Posterior cingulate gyrus (tissue), 11 donors: ENCODE measurements at regions not wholly inside any gene's neighbourhood (a gene's known extent, or its start where the extent isn't known, plus 50 kb on each side); places are given as distances from the start of the nearest gene placed in this dataset.

Experiments
- DNase-seq, 10 donors: peaks; one replicate each; pipeline versions ENCODE4 v3.0.0 to v3.0.0-alpha.2; 2020 to 2021; ENCODE audit warnings: mixed read lengths in 3 of 10
- intact Hi-C: fragments of 100-400 bp; cut with DNase I; formaldehyde crosslinking; loops from one replicate; pipeline ENCODE4 v1.15.1; 2023

DNA sequence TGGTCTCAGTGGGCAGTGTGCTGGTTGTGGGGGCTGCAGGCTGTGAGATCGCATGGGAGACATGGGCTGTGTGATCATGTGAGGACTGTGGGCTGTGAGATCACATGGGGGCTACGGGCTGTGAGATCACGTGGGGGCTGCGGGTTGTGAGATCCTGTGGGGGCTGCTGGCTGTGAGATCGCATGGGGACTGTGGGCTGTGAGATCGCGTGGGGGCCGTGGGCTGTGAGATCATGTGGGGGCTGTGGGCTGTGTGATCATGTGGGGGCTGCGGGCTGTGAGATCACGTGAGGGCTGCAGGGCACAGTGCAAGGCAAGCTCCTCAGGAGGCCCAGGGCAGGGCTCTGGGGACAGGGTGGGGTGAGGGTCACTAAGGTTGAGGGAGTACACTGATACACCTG is 140.5 kb upstream of the CST7 start:
- peak in 2 of 10 donors; percentile 55 to 64 for DNase-seq
- intact Hi-C loops = no loop called here

DNA sequence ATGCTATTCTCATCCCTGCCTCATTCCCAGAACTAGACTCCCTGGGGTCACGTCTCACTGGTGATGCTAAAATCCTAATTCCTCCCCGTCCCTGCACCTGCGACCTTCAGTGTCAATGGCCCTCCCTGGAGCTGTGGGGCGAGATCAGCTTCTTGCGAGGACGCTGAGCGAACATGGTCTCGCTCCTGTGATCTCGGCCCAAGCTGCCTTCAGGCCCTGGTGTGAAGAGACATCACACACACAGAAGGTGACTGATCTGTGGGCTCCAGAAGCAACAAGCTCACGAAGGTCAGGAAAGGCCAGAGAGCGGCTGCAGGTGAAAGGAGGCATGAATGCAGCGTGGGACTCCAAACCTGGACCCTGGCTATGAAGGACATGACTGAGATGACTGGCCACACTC is 139.5 kb upstream of the CST7 start:
- intact Hi-C loops = no loop called here
- peak in 2 of 10 donors; percentile 47 to 53 for DNase-seq

DNA sequence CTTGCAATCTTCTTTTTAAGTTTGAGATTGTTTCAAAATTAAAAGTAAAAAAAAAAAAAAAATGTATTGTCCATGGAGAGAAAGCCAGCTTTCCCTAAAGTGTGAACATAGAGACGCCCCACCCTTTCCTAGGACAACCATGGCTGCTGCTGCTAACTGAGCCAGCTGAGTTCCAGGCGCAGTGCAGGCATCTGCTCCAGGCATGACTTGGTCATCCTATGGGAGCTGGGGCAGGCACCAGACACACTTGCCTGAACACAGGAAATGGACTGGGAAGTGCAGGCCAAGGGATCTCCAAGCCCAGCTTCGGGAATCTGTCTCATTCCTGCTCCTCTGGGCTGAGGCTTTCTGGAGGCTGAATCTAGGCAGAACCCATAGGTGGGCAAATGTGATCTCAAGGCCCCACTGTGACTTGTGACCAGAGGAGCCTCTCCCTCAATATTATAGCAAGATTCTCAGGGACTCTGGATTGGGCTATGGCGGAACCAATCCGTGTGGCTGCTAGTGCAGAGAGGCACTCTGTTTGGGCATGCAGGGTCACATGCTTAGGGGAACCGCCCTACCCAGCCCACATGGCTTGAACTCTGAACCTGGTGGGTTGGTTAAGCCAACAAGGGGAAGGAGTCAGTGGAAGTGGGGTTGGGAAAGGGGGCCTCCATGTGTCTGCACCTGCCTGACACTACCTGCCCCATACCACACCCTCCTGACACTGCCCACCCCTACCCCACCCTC is 138.2 kb upstream of the CST7 start:
- peak in 2 of 10 donors; percentile 47 to 69 for DNase-seq
- intact Hi-C loops = no loop called here

DNA sequence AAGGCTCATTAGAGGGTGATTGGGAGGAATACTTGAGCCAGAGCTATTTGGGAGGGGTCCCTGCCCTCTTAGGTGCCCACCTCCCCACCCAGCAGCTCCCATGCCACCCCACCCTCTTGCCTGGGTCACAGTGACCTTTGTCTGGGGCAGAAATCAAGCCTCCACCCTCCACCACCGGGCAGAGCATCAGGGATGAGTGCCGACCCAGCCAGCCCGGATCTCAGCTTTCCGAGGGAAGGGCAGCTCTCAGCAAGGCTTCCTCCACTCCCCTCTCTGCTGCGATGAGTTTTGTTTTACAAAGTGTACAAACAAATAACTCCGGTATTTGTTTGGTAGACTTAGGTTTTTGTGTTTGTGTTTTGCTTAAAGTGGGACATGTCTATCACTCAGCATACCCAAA is 136.7 kb upstream of the CST7 start:
- DNase-seq = peak in 2 of 10 donors; percentile 42 to 50
- intact Hi-C loops = no loop called here

DNA sequence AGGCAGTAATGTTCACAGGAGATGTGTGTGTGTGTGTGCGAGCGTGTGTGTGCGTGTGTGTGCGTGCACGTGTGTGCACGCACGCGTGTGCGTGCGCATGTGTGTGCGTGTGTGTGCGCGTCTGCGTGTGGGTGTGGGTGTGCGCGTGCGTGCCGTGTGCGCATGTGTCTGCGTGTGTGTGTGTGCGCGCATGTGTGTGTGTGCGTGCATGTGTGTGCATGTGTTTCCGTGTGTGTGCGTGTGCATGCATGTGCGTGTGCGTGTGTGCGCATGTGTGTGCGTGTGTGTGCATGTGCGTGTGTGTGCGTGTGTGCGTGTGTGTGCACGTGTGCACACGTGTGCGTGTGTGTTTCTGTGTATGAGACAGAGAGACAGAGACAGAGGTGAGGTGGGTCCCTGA is 136.0 kb upstream of the CST7 start:
- DNase-seq = peak in 2 of 10 donors; percentile 18 to 23
- intact Hi-C loops = no loop called here

DNA sequence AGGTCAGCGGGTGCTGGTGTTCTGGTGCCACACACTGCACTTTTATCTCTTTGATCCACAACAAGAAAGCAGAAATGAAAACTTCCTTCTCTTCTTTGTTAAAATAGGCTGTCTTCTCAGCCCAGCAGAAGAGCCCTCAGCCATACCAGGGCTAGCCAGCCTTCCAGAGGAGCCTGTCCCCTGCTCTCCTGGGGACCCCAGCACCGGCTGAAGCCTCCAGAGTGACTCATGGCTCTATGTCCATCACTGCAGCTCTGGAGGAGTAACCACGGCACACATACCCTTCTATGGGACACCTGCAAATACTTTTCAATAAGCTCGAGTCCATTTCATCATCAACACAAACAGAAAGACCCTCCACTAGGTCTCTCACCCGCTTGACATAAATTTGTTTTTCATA is 135.6 kb upstream of the CST7 start:
- peak in 2 of 10 donors; percentile 7 to 29 for DNase-seq
- intact Hi-C loops = no loop called here

DNA sequence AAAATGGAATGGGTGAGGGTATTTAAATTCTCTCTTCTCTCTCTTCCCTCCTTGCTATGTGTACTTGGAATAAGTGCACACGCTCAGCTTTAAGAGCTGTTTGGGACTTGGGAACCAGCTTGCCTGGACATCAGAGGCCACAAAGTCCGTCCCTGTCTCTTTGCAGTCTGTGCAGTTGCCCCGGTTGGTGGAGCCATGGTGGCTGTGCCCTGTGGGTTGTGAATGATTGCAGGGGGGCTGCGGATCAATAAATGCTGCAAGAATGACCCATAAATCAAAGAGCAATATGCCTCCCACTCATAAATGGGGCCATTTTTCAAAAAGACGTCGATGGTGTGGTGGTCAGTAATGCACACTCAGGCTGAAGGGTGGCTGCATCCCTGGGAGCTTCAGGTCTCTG is 135.1 kb upstream of the CST7 start:
- intact Hi-C loops = no loop called here
- DNase-seq = peak in 2 of 10 donors; percentile 13 to 31

DNA sequence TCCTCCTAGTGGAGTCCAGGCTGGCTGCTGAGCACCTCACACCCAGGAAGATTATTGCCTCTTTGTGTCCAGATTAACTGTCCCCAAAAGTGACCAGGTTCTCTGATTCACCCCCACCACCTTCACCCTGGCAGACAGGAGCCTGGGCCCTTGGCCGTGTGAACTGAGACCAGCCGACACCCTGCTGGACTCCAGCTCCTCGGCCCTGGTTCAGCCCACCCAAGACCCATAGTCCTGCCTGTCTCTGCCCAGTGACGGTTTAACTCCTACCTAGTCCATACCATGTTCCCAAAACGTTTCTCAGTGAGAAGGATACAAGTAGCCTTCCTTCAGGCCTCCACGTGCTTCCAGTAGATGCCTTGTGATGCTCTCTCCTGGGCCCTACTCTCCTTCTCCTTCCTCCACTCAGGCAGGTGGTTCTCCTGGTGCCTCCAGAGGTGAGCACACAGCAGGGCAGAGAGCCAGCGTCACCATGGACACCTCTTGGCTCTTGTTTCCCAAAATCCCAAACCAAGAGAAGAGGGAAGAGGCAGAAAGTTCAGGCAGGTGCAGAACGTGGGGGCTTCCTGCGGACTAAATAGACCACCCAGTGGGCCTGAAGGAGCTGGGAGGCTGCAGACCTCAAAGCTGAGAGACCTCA is 134.4 kb upstream of the CST7 start:
- intact Hi-C loops = no loop called here
- DNase-seq = peak in 2 of 10 donors; percentile 37 to 54

DNA sequence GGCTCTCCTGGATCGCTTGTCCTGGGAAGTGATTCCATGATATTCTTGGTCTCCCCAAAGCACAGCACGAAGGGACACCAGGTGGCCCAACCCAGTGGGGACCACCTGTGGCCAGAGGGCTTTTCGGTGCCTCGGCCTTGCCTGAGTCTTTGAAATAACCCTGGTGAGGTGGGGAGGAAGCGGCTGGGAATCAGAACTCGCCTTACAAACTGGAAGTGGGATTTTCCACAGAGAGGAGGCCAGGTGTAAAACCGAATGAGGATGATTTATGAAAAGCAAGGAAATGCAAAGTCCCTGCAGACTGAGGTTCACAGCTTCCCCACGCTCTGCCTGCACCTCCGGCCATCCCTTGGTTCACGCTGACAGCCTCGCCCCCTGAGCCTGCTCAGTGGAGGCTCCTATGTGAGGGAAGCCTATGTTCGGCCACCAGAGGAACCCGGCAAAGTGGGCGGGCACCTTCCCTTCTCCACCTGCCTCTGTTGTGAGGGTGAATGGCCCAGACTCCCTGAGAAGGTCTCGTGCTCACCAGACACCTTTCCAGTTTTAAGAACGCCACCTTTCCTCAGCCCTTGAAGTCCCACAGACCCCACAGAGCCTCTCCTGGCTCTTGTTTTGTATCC is 133.8 kb upstream of the CST7 start:
- intact Hi-C loops = no loop called here
- peak in 2 of 10 donors; percentile 49 to 62 for DNase-seq

DNA sequence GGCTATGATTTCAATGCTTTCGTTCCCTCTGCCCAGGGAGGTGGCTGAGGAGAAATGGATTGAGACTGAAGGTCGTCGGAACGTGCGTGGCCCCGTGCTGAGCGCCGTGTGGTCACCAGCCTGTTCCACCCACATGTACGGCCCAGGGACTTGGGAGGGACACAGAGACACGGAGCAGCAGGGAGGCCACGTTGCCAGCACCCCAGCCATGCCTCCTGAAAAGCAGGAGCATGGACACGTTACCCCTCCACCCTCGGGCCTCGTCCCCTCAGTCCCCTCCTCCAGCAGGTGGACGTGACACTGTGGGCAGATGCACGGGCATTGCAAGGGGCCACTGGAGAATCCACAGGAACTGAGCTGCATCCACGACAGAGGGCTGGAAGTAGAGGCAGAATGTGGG is 133.1 kb upstream of the CST7 start:
- intact Hi-C loops = no loop called here

DNA sequence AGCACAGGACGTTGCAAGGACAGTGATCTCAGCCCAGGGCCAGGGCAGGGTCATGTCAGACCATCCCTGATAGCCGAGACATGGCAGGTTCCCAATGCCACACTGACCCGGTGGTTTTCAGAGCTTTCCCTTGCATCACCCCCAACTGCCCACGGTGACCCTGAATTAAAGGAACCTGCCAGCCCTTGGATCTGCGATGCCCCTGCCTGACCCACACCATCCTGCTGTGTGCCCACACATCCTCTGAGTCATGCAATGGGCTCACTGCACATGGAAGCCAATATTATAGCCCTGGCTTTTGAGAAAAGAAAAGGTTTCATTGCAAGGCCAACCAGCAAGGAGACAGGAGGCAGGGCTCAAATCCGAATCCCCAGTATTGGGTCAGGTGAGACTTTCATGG is 132.6 kb upstream of the CST7 start:
- DNase-seq = peak in 2 of 10 donors; percentile 23 to 37
- intact Hi-C loops = no loop called here

More for the DNA sequence above, 133.1 kb upstream of the CST7 start:
- peak in 2 of 10 donors; percentile 49 to 50 for DNase-seq

DNA sequence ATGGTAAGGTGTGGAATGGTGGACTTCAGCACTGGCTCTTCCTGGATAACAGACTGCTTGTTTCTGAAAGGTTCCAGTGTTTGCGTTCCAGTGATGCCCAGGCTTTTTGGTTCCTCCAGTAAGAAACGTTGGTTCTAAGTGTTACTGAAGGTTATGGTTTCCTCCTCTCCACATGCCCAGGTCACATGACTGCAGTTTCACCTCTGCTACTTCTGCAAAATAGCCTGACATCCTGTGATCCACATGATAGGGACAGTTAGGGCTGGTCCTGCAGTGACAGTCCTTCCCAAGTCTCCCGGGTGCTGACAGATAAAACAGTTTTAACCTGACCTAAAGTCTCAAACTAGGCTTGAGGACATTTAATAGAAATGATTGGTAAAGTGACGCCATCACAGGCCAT is 132.2 kb upstream of the CST7 start:
- peak in 1 of 10 donors; percentile 8 for DNase-seq
- intact Hi-C loops = no loop called here

DNA sequence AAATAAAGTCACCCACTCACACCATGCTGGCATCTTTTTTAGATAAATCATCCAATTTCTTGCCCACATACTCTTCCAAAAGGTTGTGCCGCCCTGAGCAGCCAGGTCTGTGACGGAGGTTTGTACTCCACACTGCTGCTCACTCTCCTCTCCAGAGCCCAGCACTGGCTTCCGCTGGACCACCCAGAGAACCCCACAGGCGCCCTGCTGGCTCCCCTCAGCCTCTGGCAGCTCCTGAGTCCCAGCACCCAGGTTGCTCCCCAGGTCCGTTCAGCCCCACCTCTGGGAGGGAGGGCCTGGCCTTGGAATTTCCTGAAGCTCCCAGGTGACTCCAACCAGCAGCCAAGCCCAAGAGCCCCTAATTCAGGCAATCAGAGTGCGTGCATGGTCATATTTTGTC is 131.7 kb upstream of the CST7 start:
- intact Hi-C loops = no loop called here
- peak in 2 of 10 donors; percentile 55 to 67 for DNase-seq

DNA sequence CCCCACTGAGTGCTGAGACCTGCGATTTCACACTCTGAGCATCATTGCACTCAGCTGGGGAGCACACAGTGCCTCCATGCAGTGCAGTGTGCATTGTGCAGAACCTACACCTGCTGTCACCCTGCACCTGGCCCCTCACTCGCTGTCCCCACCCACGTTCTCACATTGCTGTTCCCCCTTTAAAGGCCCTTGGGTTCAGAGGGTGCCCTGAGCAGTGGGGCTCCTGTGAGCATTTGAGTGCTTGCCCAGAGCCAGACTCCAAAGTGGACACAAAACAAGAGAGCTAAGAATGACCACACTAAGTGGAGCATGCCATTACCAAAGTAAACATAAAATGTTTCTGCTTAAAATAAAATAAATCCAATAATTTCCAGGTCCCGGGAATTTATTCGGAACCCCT is 131.0 kb upstream of the CST7 start:
- DNase-seq = peak in 2 of 10 donors; percentile 26 to 48
- intact Hi-C loops = no loop called here

DNA sequence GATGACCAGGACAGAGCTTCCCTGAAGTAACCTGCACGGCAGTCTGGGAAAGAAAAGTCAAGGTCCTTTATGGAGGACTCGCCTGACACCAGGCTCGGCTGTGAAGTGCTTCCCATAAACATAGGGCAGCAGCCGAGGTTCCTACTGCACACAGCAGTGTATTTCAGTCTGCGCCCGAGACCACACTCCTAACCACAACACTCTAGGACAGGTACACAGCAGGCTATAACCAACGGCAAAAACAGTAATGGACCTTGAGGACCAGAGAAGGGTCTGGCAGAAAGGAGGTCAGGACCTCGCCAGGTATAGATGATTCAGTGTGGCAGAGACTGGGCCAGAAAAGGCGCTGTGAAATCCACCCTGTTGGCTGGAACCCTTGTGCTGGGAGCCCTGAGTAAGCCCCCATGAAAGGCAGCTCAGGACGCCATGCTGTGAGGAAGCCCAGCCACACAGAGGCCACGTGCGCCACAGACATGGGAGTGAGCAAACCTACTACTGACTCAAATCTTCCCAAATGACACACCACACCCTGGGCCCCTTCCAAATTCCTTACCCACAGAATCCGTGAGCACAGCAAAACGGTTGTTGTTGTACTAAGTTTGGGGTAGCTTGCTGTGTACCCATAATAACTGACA is 129.6 kb upstream of the CST7 start:
- peak in 2 of 10 donors; percentile 36 to 40 for DNase-seq
- intact Hi-C loops = no loop called here

DNA sequence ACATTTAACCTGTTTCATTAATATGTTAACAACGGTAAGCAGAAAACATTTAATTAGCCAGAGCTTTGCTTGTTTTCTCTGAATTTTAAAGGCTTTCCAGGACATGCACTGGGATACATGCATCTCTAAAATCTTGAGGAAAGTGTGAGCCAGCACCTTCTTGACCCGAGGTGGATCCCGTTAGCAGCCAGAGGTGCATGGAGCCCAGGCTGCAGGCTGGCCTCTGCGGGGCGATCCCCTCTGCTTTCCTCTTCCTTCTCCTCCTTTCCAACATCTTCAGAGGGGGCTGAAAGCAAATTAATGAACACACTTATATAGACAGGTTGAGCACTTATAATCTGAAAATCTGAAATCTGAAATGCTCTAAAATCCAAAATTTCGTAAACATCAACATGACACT is 128.7 kb upstream of the CST7 start:
- DNase-seq = peak in 1 of 10 donors; percentile 42
- intact Hi-C loops = no loop called here

DNA sequence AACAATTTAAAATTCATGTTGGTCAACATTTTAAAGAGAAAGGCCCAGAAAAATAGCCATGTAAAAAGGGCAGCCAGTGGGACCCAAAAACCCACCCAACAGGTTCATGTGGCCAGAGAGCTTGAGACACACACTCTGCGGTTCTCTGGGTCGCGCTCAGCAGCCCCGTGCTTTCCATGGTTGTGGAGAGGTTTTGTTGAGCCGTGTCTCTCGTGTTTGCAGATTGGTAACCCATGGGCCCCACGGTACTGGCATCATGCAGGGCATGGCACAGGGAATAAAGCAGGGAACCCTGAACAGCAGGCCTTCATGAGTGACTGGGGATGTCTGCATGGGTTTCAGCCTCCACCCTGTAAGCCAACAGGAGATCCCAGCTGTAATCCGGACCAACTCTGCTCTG is 127.7 kb upstream of the CST7 start:
- intact Hi-C loops = no loop called here
- peak in 2 of 10 donors; percentile 31 to 73 for DNase-seq

DNA sequence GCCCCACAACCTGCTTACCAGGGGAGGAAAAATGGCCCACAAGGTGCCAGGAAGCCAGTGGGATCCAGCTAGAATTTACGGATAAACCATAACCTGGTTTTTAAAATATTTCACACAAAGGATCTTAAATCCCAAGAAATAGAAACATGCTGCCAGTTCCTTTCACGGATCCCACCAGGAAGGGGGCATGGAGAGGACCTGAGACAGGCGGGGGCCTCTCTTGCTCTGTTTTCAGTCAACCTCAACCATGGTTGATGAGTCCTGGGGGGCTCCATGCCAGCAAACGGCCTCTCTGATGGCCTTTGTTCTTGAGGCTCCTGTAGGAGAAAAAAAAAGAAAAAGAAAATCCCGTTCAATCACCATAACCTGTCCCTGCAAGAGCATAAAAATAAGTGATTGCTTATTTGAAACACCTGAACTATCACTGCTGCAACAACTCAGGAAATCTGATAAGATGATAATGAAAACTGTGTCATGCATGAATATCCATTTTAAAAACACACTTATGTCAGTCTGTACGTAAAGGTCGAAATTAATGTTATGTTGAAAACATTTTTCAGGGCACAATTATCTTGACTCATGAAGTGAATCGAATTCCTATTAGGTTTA is 125.8 kb upstream of the CST7 start:
- DNase-seq = peak in 2 of 10 donors; percentile 15 to 56
- intact Hi-C loops = no loop called here

DNA sequence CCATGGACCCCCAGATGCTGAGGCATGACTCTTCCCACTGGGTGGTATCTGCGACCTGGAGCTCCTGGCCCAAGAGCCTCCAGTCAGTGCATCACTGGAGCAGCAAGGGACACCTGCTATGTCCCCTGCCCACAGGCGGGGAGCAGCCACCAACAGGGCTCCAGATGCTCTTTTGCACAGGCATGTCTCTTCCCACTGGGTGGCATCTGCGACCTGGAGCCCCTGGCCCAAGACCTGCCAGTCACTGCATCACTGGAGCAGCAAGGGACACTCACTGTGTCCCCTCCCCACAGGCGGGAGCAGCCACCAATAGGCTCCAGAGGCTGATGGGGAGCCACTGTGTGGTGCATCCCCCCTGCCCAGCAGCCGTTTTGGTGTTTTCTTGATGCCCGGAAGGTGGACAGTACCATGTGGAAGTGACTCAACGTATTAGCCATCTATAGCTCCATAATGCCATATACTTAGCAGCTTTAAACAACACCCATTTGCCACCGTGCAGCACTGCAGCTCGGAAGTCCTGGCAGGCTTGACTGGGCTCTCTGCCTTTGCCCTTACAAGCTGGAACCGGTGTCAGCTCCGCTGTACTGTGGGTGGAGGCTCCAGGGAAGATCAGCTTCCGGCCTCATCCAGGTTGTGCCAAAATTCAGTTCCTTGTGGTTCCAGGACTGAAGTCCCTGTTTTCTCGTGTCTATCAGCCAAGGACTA is 124.9 kb upstream of the CST7 start:
- intact Hi-C loops = no loop called here

DNA sequence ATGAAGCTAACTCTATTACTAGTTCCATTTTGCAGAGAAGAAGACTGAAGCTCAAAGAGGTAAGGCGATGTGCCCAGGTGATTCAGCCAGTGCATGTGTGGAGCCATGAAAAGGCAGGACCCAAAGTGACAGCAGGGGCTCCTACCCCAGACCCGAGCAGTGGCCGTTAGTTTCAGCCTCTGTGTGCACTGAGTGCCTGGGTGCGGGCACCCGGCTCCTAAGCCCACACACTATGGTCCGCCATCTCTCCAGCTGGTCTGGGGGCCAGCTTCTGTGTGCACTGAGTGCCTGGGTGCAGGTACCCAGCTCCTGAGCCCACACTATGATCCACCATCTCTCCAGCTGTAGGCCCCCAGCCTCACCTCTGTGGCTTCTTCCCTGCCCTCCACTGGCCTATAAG is 123.5 kb upstream of the CST7 start:
- DNase-seq = peak in 2 of 10 donors; percentile 31 to 50

More for the DNA sequence above, 124.9 kb upstream of the CST7 start:
- peak in 2 of 10 donors; percentile 21 to 41 for DNase-seq

More for the DNA sequence above, 123.5 kb upstream of the CST7 start:
- intact Hi-C loops = no loop called here
